ENCODE measurements at regions not wholly inside any gene's neighbourhood (a gene's known extent, or its start where the extent isn't known, plus 50 kb on each side); places are given as distances from the start of the nearest gene placed in this dataset.

GRCh38 chr5:8807636-8808035 is 738.2 kb downstream of the SEMA5A start:
- H3K4me1 ChIP-seq (ENCODE audit: control insufficient read depth, insufficient read depth, low read length, unreplicated experiment), result no peaks in the 10 kb centered on the region
- H2AFZ ChIP-seq (ENCODE audit: low read length, unreplicated experiment), result no peak overlapping the region
- H3K79me2 ChIP-seq (ENCODE audit: control insufficient read depth, insufficient read depth, low read length, unreplicated experiment), result no peaks in the 10 kb centered on the region
- H3K27me3 ChIP-seq (ENCODE audit: insufficient read depth, low read length), result no peaks in the 10 kb centered on the region
- no peak overlapping the region for H3K27ac ChIP-seq (ENCODE audit: low read depth, low read length)
- H3K36me3 ChIP-seq (ENCODE audit: insufficient read depth, low read length), result no peaks in the 10 kb centered on the region
- H3K4me3 ChIP-seq (ENCODE audit: low read depth, low read length), result no peak overlapping the region

GRCh38 chr5:8811581-8811980 is 734.3 kb downstream of the SEMA5A start:
- Histone ChIP-seq H3K4me1 (ENCODE audit: control insufficient read depth, insufficient read depth, low read length, unreplicated experiment) (peaks cover 3% of the 10 kb centered on the region), H3K27ac (ENCODE audit: low read depth, low read length) (no peak overlapping the region), H3K36me3 (ENCODE audit: insufficient read depth, low read length) (no peaks in the 10 kb centered on the region), H2AFZ (ENCODE audit: low read length, unreplicated experiment) (no peak overlapping the region), H3K4me3 (ENCODE audit: low read depth, low read length) (no peak overlapping the region), H3K27me3 (ENCODE audit: insufficient read depth, low read length) (no peaks in the 10 kb centered on the region), H3K79me2 (ENCODE audit: control insufficient read depth, insufficient read depth, low read length, unreplicated experiment) (no peaks in the 10 kb centered on the region)

GRCh38 chr5:8813180-8813579 is 732.7 kb downstream of the SEMA5A start:
- Histone ChIP-seq H3K36me3 (ENCODE audit: insufficient read depth, low read length) (no peaks in the 10 kb centered on the region), H3K4me3 (ENCODE audit: low read depth, low read length) (no peak overlapping the region), H3K27ac (ENCODE audit: low read depth, low read length) (no peak overlapping the region), H3K79me2 (ENCODE audit: control insufficient read depth, insufficient read depth, low read length, unreplicated experiment) (no peaks in the 10 kb centered on the region), H2AFZ (ENCODE audit: low read length, unreplicated experiment) (no peak overlapping the region), H3K4me1 (ENCODE audit: control insufficient read depth, insufficient read depth, low read length, unreplicated experiment) (peaks cover 3% of the 10 kb centered on the region), H3K27me3 (ENCODE audit: insufficient read depth, low read length) (no peaks in the 10 kb centered on the region)

GRCh38 chr5:8814105-8814504 is 731.8 kb downstream of the SEMA5A start:
- Histone ChIP-seq H3K4me1 (ENCODE audit: control insufficient read depth, insufficient read depth, low read length, unreplicated experiment) (peaks cover 3% of the 10 kb centered on the region), H3K36me3 (ENCODE audit: insufficient read depth, low read length) (no peaks in the 10 kb centered on the region), H3K27ac (ENCODE audit: low read depth, low read length) (no peak overlapping the region)

GRCh38 chr5:8824371-8824770 is 721.5 kb downstream of the SEMA5A start:
- Histone ChIP-seq H3K4me3 (ENCODE audit: low read depth, low read length) (no peak overlapping the region), H3K79me2 (ENCODE audit: control insufficient read depth, insufficient read depth, low read length, unreplicated experiment) (no peaks in the 10 kb centered on the region), H3K27ac (ENCODE audit: low read depth, low read length) (no peak overlapping the region), H3K27me3 (ENCODE audit: insufficient read depth, low read length) (no peaks in the 10 kb centered on the region), H3K4me1 (ENCODE audit: control insufficient read depth, insufficient read depth, low read length, unreplicated experiment) (peaks cover 41% of the 10 kb centered on the region), H3K36me3 (ENCODE audit: insufficient read depth, low read length) (no peaks in the 10 kb centered on the region), H2AFZ (ENCODE audit: low read length, unreplicated experiment) (no peak overlapping the region)

More at GRCh38 chr5:8814105-8814504, 731.8 kb downstream of the SEMA5A start:
- Histone ChIP-seq H3K4me3 (ENCODE audit: low read depth, low read length) (no peak overlapping the region), H2AFZ (ENCODE audit: low read length, unreplicated experiment) (no peak overlapping the region), H3K79me2 (ENCODE audit: control insufficient read depth, insufficient read depth, low read length, unreplicated experiment) (no peaks in the 10 kb centered on the region), H3K27me3 (ENCODE audit: insufficient read depth, low read length) (no peaks in the 10 kb centered on the region)

- H3K27ac ChIP-seq (ENCODE audit: low read depth, low read length), result peak overlapping the region; percentile 83; the same call in 1 of the 2 replicates
- no peaks in the 10 kb centered on the region for H3K79me2 ChIP-seq (ENCODE audit: control insufficient read depth, insufficient read depth, low read length, unreplicated experiment)
- H3K4me3 ChIP-seq (ENCODE audit: low read depth, low read length), result 0 out of 2 replicates have a peak overlapping the region, but pooled peaks have one; percentile 24
- H3K4me1 ChIP-seq (ENCODE audit: control insufficient read depth, insufficient read depth, low read length, unreplicated experiment), result peaks cover 49% of the 10 kb centered on the region
- H2AFZ ChIP-seq (ENCODE audit: low read length, unreplicated experiment), result no peak overlapping the region
- H3K36me3 ChIP-seq (ENCODE audit: insufficient read depth, low read length), result no peaks in the 10 kb centered on the region
- no peaks in the 10 kb centered on the region for H3K27me3 ChIP-seq (ENCODE audit: insufficient read depth, low read length)
These were observed 720.6 kb downstream of the SEMA5A start for GRCh38 chr5:8825139-8825757.

- Histone ChIP-seq H3K4me3 (ENCODE audit: low read depth, low read length) (0 out of 2 replicates have a peak overlapping the region, but pooled peaks have one; percentile 50), H3K36me3 (ENCODE audit: insufficient read depth, low read length) (no peaks in the 10 kb centered on the region), H3K27ac (ENCODE audit: low read depth, low read length) (peak overlapping the region; percentile 83; the same call in 1 of the 2 replicates), H2AFZ (ENCODE audit: low read length, unreplicated experiment) (peak overlapping the region; percentile 84), H3K4me1 (ENCODE audit: control insufficient read depth, insufficient read depth, low read length, unreplicated experiment) (peaks cover 62% of the 10 kb centered on the region), H3K79me2 (ENCODE audit: control insufficient read depth, insufficient read depth, low read length, unreplicated experiment) (no peaks in the 10 kb centered on the region), H3K27me3 (ENCODE audit: insufficient read depth, low read length) (no peaks in the 10 kb centered on the region)
These were observed 719.4 kb downstream of the SEMA5A start for GRCh38 chr5:8826508-8826907.

- Histone ChIP-seq H3K4me1 (ENCODE audit: control insufficient read depth, insufficient read depth, low read length, unreplicated experiment) (peaks cover 72% of the 10 kb centered on the region), H3K27me3 (ENCODE audit: insufficient read depth, low read length) (no peaks in the 10 kb centered on the region), H3K4me3 (ENCODE audit: low read depth, low read length) (peak overlapping the region; percentile 50), H3K79me2 (ENCODE audit: control insufficient read depth, insufficient read depth, low read length, unreplicated experiment) (no peaks in the 10 kb centered on the region), H3K27ac (ENCODE audit: low read depth, low read length) (peak overlapping the region; percentile 83), H2AFZ (ENCODE audit: low read length, unreplicated experiment) (peak overlapping the region; percentile 84), H3K36me3 (ENCODE audit: insufficient read depth, low read length) (no peaks in the 10 kb centered on the region)
These were observed 718.2 kb downstream of the SEMA5A start for GRCh38 chr5:8827696-8828095.

GRCh38 chr5:8828596-8829322 is 717.1 kb downstream of the SEMA5A start:
- Histone ChIP-seq H3K4me1 (ENCODE audit: control insufficient read depth, insufficient read depth, low read length, unreplicated experiment) (peaks cover 72% of the 10 kb centered on the region), H2AFZ (ENCODE audit: low read length, unreplicated experiment) (no peak overlapping the region), H3K27ac (ENCODE audit: low read depth, low read length) (peak overlapping the region; percentile 83), H3K4me3 (ENCODE audit: low read depth, low read length) (peak overlapping the region; percentile 50), H3K79me2 (ENCODE audit: control insufficient read depth, insufficient read depth, low read length, unreplicated experiment) (no peaks in the 10 kb centered on the region), H3K27me3 (ENCODE audit: insufficient read depth, low read length) (no peaks in the 10 kb centered on the region), H3K36me3 (ENCODE audit: insufficient read depth, low read length) (no peaks in the 10 kb centered on the region)

- Histone ChIP-seq H2AFZ (ENCODE audit: low read length, unreplicated experiment) (no peak overlapping the region), H3K27ac (ENCODE audit: low read depth, low read length) (peak overlapping the region; percentile 83), H3K4me1 (ENCODE audit: control insufficient read depth, insufficient read depth, low read length, unreplicated experiment) (peaks cover 72% of the 10 kb centered on the region)
These were observed 716.4 kb downstream of the SEMA5A start for GRCh38 chr5:8829323-8830029.

More at GRCh38 chr5:8829323-8830029, 716.4 kb downstream of the SEMA5A start:
- H3K79me2 ChIP-seq (ENCODE audit: control insufficient read depth, insufficient read depth, low read length, unreplicated experiment), result no peaks in the 10 kb centered on the region
- no peaks in the 10 kb centered on the region for H3K36me3 ChIP-seq (ENCODE audit: insufficient read depth, low read length)
- peak overlapping the region; percentile 50 for H3K4me3 ChIP-seq (ENCODE audit: low read depth, low read length)
- H3K27me3 ChIP-seq (ENCODE audit: insufficient read depth, low read length), result no peaks in the 10 kb centered on the region

All from ACC112 (cell line).